GM18907 (cell line): ENCODE measurements at regions not wholly inside any gene's neighbourhood (a gene's known extent, or its start where the extent isn't known, plus 50 kb on each side); places are given as distances from the start of the nearest gene placed in this dataset.
A peak's percentile ranks its signal among the peaks of the same experiment; 100 is the strongest.

Source experiments
- ATAC-seq: cut with Tn5 transposase; IDR thresholded peaks from one replicate; pipeline ENCODE4 v1.9.1; 2021; ENCODE audit warnings: mild to moderate bottlenecking, moderate library complexity; ENCODE audit not compliant: unreplicated experiment

- ATAC-seq, result no peak
Observed at GRCh38 chr10:105827133-105827532, 1186.0 kb downstream of the SORCS3 start.

GRCh38 chr10:105807935-105808587, 1167.0 kb downstream of the SORCS3 start:
- no peak for ATAC-seq

- no peak for ATAC-seq
Observed at GRCh38 chr10:105803206-105803605, 1162.1 kb downstream of the SORCS3 start.

GRCh38 chr10:105800641-105801040, 1159.6 kb downstream of the SORCS3 start:
- no peak for ATAC-seq

GRCh38 chr10:105798328-105798889, 1157.3 kb downstream of the SORCS3 start:
- ATAC-seq, result no peak

GRCh38 chr10:105797234-105797890, 1156.3 kb downstream of the SORCS3 start:
- ATAC-seq, result peak; percentile 75

GRCh38 chr10:105793071-105793470, 1152.0 kb downstream of the SORCS3 start:
- ATAC-seq, result no peak

- ATAC-seq, result no peak
Observed at GRCh38 chr10:105785721-105786120, 1144.6 kb downstream of the SORCS3 start.

GRCh38 chr10:105783936-105784483, 1142.9 kb downstream of the SORCS3 start:
- ATAC-seq, result no peak

- no peak for ATAC-seq
Observed at GRCh38 chr10:105774881-105775280, 1133.8 kb downstream of the SORCS3 start.

GRCh38 chr10:105774351-105774750, 1133.3 kb downstream of the SORCS3 start:
- ATAC-seq, result no peak

GRCh38 chr10:105770524-105771212, 1129.6 kb downstream of the SORCS3 start:
- ATAC-seq, result no peak

- ATAC-seq, result no peak
Observed at GRCh38 chr10:105769248-105770184, 1128.4 kb downstream of the SORCS3 start.

- no peak for ATAC-seq
Observed at GRCh38 chr10:105763611-105764010, 1122.5 kb downstream of the SORCS3 start.

- no peak for ATAC-seq
Observed at GRCh38 chr10:105761576-105762260, 1120.6 kb downstream of the SORCS3 start.

- no peak for ATAC-seq
Observed at GRCh38 chr10:105759669-105760068, 1118.6 kb downstream of the SORCS3 start.

GRCh38 chr10:105758209-105758998, 1117.3 kb downstream of the SORCS3 start:
- ATAC-seq, result no peak

GRCh38 chr10:105757302-105757701, 1116.2 kb downstream of the SORCS3 start:
- ATAC-seq, result no peak

GRCh38 chr10:105756386-105756785, 1115.3 kb downstream of the SORCS3 start:
- ATAC-seq, result no peak
